Fibroblast of the aortic adventitia (primary cell): ENCODE measurements at regions not wholly inside any gene's neighbourhood (a gene's known extent, or its start where the extent isn't known, plus 50 kb on each side); places are given as distances from the start of the nearest gene placed in this dataset.

ENCODE experiments used
- DNase-seq: peaks from one replicate; pipeline ENCODE4 v3.0.0-alpha.2; 2010; ENCODE audit warnings: low read depth
- H3K4me3 ChIP-seq: 2 replicates; pipeline ENCODE4 v1.5.1; 2011; ENCODE audit warnings: low read depth, mild to moderate bottlenecking, control low read depth, low read length, moderate library complexity
- TF ChIP-seq, protein P1 (sequence below): IDR thresholded peaks from 2 replicates; pipeline ENCODE4 v1.5.1; 2011; ENCODE audit warnings: mild to moderate bottlenecking, low read length, control low read depth, inconsistent platforms; ENCODE audit not compliant: insufficient read depth

GRCh38 chr12:46131732-46132469 is 136.9 kb downstream of the SLC38A1 start:
- TF ChIP-seq, protein P1, sequence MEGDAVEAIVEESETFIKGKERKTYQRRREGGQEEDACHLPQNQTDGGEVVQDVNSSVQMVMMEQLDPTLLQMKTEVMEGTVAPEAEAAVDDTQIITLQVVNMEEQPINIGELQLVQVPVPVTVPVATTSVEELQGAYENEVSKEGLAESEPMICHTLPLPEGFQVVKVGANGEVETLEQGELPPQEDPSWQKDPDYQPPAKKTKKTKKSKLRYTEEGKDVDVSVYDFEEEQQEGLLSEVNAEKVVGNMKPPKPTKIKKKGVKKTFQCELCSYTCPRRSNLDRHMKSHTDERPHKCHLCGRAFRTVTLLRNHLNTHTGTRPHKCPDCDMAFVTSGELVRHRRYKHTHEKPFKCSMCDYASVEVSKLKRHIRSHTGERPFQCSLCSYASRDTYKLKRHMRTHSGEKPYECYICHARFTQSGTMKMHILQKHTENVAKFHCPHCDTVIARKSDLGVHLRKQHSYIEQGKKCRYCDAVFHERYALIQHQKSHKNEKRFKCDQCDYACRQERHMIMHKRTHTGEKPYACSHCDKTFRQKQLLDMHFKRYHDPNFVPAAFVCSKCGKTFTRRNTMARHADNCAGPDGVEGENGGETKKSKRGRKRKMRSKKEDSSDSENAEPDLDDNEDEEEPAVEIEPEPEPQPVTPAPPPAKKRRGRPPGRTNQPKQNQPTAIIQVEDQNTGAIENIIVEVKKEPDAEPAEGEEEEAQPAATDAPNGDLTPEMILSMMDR, result peak; percentile 17
- DNase-seq, result peak; percentile 10
- no peak overlapping the region for H3K4me3 ChIP-seq

DNA sequence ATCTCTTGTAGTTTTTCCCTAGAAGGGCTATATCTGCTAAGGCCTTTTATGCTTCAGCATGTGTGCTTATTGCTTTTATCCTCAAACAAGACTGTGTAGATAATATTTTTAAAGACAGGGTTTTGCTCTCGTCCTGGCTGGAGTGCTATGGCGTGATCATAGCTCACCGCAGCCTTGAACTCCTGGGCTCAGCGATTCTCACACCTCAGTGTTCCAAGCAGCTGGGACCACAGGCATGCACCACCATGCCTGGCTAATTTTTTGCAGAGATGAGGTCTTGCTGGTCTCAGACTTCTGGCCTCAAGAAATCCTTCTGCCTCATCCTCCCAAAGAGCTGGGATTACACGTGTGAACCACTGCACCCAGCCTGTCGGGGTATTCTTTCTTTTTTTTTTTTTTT is 137.3 kb upstream of the SCAF11 start:
- no peak for DNase-seq
- TF ChIP-seq, protein P1, result no peak
- H3K4me3 ChIP-seq, result no peak overlapping the region

DNA sequence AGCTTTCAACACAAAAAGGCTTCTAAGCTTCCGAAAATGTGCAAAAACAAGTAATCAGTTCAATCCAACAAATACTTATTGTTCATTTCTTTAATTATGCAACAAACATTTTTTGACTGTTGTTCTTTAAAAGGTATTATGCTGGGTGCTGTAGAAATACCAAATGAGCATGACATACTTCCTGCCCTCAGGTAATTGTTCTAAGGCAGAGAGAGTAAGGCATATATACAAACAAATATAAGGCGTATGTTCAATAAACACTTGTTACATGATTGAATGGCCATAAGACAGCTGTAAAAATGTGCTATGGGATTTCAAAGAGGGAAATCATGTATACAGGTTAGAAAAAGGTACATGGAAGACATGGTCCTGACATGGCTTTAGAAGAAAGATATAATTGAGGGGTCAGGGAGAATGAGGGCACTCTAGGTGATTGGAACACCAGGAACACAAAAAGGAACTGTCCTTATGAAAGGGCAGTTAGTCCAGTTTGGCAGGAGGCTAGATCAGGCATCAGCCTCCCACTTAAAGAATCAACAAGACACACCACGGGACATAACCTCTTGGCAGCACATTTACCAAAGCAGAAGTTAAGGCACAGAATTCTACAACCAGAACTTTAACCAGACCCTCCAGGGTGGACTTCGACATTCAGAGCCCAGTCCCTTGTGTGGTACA is 135.8 kb upstream of the SCAF11 start:
- no peak overlapping the region for H3K4me3 ChIP-seq
- TF ChIP-seq, protein P1, result no peak
- no peak for DNase-seq

DNA sequence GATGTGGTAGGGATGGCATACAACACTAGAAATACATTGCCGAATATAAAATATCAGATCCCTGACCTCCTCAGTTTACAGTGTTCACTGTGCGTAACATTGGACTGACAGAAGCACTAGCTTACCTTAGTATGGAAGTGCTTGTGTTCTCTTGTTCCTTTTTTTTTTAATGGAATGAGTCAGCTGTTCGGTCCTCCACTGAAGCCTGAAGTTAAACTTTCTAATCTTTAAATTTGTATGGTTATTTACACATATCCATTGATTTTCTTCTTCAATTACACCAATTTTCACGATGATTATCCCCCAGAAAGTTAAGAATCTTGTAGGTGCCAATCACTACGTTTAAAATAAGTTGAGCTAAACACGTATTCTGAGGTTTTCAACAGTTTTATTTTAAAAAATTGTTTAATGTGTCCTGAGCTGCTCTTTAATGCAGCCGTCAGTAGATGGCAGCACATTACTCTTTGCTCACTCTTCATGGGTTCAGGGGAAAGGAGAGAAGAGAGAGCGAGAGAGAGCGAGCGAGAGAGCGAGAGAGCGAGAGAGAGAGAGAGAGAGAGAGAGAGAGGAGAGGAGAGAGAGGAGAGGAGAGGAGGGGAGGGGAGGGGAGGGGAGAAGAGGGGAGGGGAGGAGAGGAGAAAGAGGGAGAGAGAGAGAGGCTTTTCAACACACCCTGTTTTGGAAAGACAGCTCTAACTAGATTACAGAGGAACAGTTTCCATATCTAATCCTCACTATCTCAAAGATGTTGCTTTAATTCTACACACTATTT is 134.7 kb upstream of the SCAF11 start:
- DNase-seq, result peak; percentile 92
- TF ChIP-seq, protein P1, result peak; percentile 80
- H3K4me3 ChIP-seq, result peak overlapping the region; percentile 36

- TF ChIP-seq, protein P1, result no peak
- peak; percentile 8 for DNase-seq
- no peak overlapping the region for H3K4me3 ChIP-seq
Observed at GRCh38 chr12:46124132-46124847, 133.9 kb upstream of the SCAF11 start.

GRCh38 chr12:46112364-46112763 is 122.0 kb upstream of the SCAF11 start:
- TF ChIP-seq, protein P1, result no peak

More at GRCh38 chr12:46112364-46112763, 122.0 kb upstream of the SCAF11 start:
- no peak for DNase-seq
- H3K4me3 ChIP-seq, result no peak overlapping the region
